ENCODE measurements at regions not wholly inside any gene's neighbourhood (a gene's known extent, or its start where the extent isn't known, plus 50 kb on each side); places are given as distances from the start of the nearest gene placed in this dataset.

DNA sequence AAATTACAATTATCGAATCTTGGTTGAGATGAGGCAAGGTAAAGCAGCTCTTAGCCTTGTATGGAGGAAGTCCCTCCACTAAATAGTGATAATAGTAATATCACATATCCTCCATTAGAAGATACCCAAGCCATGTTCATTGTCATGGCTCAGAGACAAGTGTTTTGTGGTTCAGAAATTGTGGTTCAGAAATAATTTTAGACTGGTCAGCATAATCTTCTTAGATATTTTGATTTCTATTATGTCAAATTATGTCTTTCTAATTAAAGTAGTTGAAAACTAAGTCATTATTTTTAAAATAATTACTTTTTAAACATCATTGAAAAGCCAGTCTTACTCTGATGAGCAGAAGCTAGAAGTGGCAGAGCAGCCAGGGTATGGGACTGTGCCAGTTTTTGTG, 507.7 kb downstream of the HTR7 start:
- TF ChIP-seq, protein P1, sequence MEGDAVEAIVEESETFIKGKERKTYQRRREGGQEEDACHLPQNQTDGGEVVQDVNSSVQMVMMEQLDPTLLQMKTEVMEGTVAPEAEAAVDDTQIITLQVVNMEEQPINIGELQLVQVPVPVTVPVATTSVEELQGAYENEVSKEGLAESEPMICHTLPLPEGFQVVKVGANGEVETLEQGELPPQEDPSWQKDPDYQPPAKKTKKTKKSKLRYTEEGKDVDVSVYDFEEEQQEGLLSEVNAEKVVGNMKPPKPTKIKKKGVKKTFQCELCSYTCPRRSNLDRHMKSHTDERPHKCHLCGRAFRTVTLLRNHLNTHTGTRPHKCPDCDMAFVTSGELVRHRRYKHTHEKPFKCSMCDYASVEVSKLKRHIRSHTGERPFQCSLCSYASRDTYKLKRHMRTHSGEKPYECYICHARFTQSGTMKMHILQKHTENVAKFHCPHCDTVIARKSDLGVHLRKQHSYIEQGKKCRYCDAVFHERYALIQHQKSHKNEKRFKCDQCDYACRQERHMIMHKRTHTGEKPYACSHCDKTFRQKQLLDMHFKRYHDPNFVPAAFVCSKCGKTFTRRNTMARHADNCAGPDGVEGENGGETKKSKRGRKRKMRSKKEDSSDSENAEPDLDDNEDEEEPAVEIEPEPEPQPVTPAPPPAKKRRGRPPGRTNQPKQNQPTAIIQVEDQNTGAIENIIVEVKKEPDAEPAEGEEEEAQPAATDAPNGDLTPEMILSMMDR (conservative IDR thresholded peaks at IDR 0.05; ENCODE audit: low read length): no peak
- no peak for TF ChIP-seq EZH2phosphoT487 (IDR thresholded peaks at IDR 0.05; ENCODE audit: borderline replicate concordance, low read depth, low read length)

All from OCI-LY7 (cell line).